Esophagus squamous epithelium (tissue), 5 donors: ENCODE measurements at regions not wholly inside any gene's neighbourhood (a gene's known extent, or its start where the extent isn't known, plus 50 kb on each side); places are given as distances from the start of the nearest gene placed in this dataset.

Experiments used
- DNase-seq: peaks from one replicate; lab custom pipeline; 2025; lab: John Stamatoyannopoulos, UW
- H3K27ac ChIP-seq, 4 donors: fragments of 200-600 bp; sonication (generic); one replicate each; pipeline ENCODE4 v1.5.1; 2016 to 2019; ENCODE audit warnings: mild to moderate bottlenecking in 1 of 4
- H3K27me3 ChIP-seq, 4 donors: fragments of 200-600 bp; sonication (generic); 1 replicate in 3 of 4; 2 replicates in 1 of 4; pipeline versions ENCODE4 v1.5.1 to v1.6.0; 2017 to 2021; ENCODE audit warnings: antibody characterized with exemption in 1 of 4
- H3K36me3 ChIP-seq, 3 donors: fragments of 200-600 bp; sonication (generic); one replicate each; pipeline ENCODE4 v1.5.1; 2016 to 2019
- H3K4me1 ChIP-seq, 3 donors: fragments of 200-600 bp; sonication (generic); one replicate each; pipeline ENCODE4 v1.5.1; 2017 to 2019
- H3K4me3 ChIP-seq, 4 donors: fragments of 200-600 bp; sonication (generic); 1 replicate in 3 of 4; 2 replicates in 1 of 4; pipeline ENCODE4 v1.5.1; 2016 to 2019; ENCODE audit warnings: mild to moderate bottlenecking in 2 of 4, moderate library complexity in 1 of 4
- H3K9me3 ChIP-seq, 3 donors: fragments of 200-600 bp; sonication (generic); one replicate each; pipeline ENCODE4 v1.5.1; 2016 to 2019
- CTCF ChIP-seq, 6 experiments: fragments of 450-650 bp in 4 of 6; fragments of 200-600 bp in 2 of 6; sonication (generic) in 2 of 6; IDR thresholded peaks; one replicate each; pipeline ENCODE4 v1.5.1; 2016 to 2019; ENCODE audit warnings: antibody characterized with exemption in 6 of 6, mild to moderate bottlenecking in 4 of 6, moderate library complexity in 4 of 6
- POLR2A ChIP-seq, 4 donors: fragments of 450-650 bp; IDR thresholded peaks; one replicate each; pipeline ENCODE4 v1.6.1; 2017; ENCODE audit warnings: antibody characterized with exemption in 4 of 4, mild to moderate bottlenecking in 4 of 4, moderate library complexity in 3 of 4
- WGBS, 2 donors: methylation state at CpG; one replicate each; pipeline ENCODE4 v1.1.5; 2018; 5-methylcytosine and 5-hydroxymethylcytosine counted together
- intact Hi-C: fragments of 100-400 bp; cut with DNase I; formaldehyde crosslinking; loops from one replicate; pipeline ENCODE4 v1.15.0; 2022
- donor health status: DM: yes; HTN: yes; CAD: no.

- TF ChIP-seq CTCF (IDR thresholded peaks at IDR 0.05) (no peak), POLR2A (IDR thresholded peaks at IDR 0.05) (no peak)
- H3K9me3 ChIP-seq = no peaks in the 10 kb centered on the region
- no peak overlapping the region for H3K4me3 ChIP-seq
- H3K36me3 ChIP-seq = no peaks in the 10 kb centered on the region
- no peak overlapping the region for H3K27ac ChIP-seq
- 13 to 17% methylated on average over 1 of the region's 1 CpG for WGBS, 2 donors
- no peaks in the 10 kb centered on the region for H3K27me3 ChIP-seq
- H3K4me1 ChIP-seq = no peaks in the 10 kb centered on the region
- no peak for DNase-seq
- intact Hi-C loops = no loop called here
These were observed 103.1 kb downstream of the OTOL1 start for GRCh38 chr3:161599697-161600096.

- intact Hi-C loops = no loop called here
- TF ChIP-seq CTCF (IDR thresholded peaks at IDR 0.05) (no peak), POLR2A (IDR thresholded peaks at IDR 0.05) (no peak)
- no peak for DNase-seq
These were observed 103.6 kb downstream of the OTOL1 start for GRCh38 chr3:161600173-161600572.

GRCh38 chr3:161602475-161602874 lies 105.9 kb downstream of the OTOL1 start:
- Histone ChIP-seq H3K4me3 (no peak overlapping the region), H3K27ac (no peak overlapping the region), H3K4me1 (no peaks in the 10 kb centered on the region), H3K9me3 (no peaks in the 10 kb centered on the region), H3K27me3 (no peaks in the 10 kb centered on the region), H3K36me3 (no peaks in the 10 kb centered on the region)
- 70 to 76% methylated on average over 1 of the region's 1 CpG for WGBS, 2 donors
- TF ChIP-seq POLR2A (IDR thresholded peaks at IDR 0.05) = no peak
- TF ChIP-seq CTCF (IDR thresholded peaks at IDR 0.05) = no peak
- no peak for DNase-seq
- intact Hi-C loops = no loop called here

More at GRCh38 chr3:161600173-161600572, 103.6 kb downstream of the OTOL1 start:
- Histone ChIP-seq H3K4me3 (no peak overlapping the region), H3K36me3 (no peaks in the 10 kb centered on the region), H3K27ac (no peak overlapping the region), H3K4me1 (no peaks in the 10 kb centered on the region), H3K9me3 (no peaks in the 10 kb centered on the region), H3K27me3 (no peaks in the 10 kb centered on the region)
- 59 to 75% methylated on average over 5 of the region's 5 CpGs for WGBS, 2 donors

- Histone ChIP-seq H3K4me3 (no peak overlapping the region), H3K27ac (no peak overlapping the region), H3K27me3 (no peaks in the 10 kb centered on the region), H3K9me3 (no peaks in the 10 kb centered on the region), H3K4me1 (no peaks in the 10 kb centered on the region), H3K36me3 (no peaks in the 10 kb centered on the region)
- TF ChIP-seq CTCF (IDR thresholded peaks at IDR 0.05) (no peak), POLR2A (IDR thresholded peaks at IDR 0.05) (no peak)
- no peak for DNase-seq
- intact Hi-C loops = no loop called here
These were observed 106.3 kb downstream of the OTOL1 start for GRCh38 chr3:161602918-161603317.

GRCh38 chr3:161607056-161607455 lies 110.4 kb downstream of the OTOL1 start:
- DNase-seq = no peak
- intact Hi-C loops = no loop called here
- Histone ChIP-seq H3K4me1 (no peaks in the 10 kb centered on the region), H3K27me3 (no peaks in the 10 kb centered on the region), H3K9me3 (no peaks in the 10 kb centered on the region), H3K27ac (no peak overlapping the region), H3K36me3 (no peaks in the 10 kb centered on the region), H3K4me3 (no peak overlapping the region)
- WGBS, 2 donors = 19 to 38% methylated on average over 1 of the region's 1 CpG
- no peak for TF ChIP-seq POLR2A (IDR thresholded peaks at IDR 0.05)
- TF ChIP-seq CTCF (IDR thresholded peaks at IDR 0.05) = no peak
